Stimulated activated CD8-positive, alpha-beta memory T cell treated with anti-CD3 and anti-CD28 coated beads, Interleukin-15, amount 100 ng/mL, for 4 hours (primary cell): ENCODE measurements at regions not wholly inside any gene's neighbourhood (a gene's known extent, or its start where the extent isn't known, plus 50 kb on each side); places are given as distances from the start of the nearest gene placed in this dataset.
"Not testable (repeated sequence)": the region's sequence is repeated elsewhere in the genome, so short reads cannot be mapped to it uniquely, and the experiment has no call there.

ENCODE experiments used
- DNase-seq, 2 donors: peaks; one replicate each; pipeline ENCODE4 v3.0.0-alpha.2; 2020; ENCODE audit warnings: low read depth in 2 of 2

DNA sequence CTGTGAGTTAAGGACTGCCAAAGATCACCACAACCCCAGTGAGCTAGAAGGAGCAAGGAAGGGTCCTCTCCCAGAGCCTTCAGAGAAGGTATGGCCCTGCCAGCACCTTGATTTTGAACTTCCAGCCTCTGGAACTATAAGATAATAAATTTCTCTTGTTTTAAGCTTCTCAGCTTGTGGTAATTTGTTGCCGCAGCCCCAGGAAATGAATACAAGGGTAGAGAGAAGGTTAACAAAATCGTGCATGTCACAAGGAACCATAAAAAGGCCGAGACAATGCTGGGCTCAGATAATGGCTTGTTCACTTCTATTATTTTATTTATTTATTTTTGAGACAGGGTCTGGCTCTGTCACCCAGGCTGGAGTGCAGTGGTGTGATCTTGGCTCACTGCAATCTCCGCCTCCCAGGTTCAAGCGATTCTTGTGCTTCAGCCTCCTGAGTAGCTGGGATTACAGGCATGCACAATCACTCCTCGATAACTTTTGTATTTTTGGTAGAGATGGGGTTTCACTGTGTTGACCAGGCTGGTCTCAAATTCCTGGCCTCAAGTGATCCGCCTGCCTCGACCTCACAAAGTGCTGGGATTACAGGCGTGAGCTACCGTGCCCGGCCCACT, 71.5 kb downstream of the WSB1 start:
- not testable (repeated sequence) for DNase-seq

GRCh38 chr17:27366437-27366836, 72.5 kb downstream of the WSB1 start:
- no peak for DNase-seq

GRCh38 chr17:27367121-27367981, 73.4 kb downstream of the WSB1 start:
- DNase-seq: no peak

- DNase-seq: no peak
Observed at GRCh38 chr17:27368151-27368795, 74.4 kb downstream of the WSB1 start.

- DNase-seq: no peak
Observed at GRCh38 chr17:27368980-27369379, 75.1 kb downstream of the WSB1 start.

DNA sequence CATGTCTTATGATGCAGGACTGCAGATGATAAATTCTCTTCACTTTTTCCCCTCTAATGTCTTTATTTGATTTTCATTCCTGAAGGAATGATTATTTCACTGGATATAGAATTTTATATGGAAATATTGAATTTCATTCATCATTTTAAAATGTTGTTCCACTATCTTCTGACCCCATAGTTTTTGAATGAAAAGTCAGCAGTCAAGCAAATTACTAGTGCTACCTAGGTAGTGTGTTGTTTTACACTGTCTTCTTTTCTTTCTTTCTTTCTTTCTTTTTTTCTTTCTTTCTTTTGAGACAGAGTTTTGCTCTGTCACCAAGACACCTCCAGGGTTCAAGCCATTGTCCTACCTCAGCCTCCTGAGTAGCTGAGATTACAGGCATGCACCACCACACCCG, 76.9 kb downstream of the WSB1 start:
- no peak for DNase-seq

DNA sequence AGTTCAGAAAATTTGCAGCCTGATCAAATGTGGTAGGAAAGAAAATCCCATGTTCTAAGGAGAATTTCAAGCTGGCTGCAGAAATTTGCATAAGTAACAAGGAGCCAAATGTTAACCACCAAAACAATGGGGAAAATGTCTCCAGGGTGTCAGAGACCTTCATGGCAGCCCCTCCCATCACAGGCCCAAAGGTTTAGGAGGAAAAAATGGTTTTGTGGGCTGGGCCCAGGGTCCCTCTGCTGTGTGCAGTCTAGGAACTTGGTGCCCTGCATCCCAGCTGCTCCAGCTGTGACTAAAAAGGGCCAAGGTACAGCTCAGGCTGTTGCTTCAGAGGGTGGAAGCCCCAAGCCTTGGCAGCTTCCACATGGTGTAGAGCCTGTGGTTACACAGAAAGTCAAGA, 79.8 kb downstream of the WSB1 start:
- DNase-seq: not testable (repeated sequence)

DNA sequence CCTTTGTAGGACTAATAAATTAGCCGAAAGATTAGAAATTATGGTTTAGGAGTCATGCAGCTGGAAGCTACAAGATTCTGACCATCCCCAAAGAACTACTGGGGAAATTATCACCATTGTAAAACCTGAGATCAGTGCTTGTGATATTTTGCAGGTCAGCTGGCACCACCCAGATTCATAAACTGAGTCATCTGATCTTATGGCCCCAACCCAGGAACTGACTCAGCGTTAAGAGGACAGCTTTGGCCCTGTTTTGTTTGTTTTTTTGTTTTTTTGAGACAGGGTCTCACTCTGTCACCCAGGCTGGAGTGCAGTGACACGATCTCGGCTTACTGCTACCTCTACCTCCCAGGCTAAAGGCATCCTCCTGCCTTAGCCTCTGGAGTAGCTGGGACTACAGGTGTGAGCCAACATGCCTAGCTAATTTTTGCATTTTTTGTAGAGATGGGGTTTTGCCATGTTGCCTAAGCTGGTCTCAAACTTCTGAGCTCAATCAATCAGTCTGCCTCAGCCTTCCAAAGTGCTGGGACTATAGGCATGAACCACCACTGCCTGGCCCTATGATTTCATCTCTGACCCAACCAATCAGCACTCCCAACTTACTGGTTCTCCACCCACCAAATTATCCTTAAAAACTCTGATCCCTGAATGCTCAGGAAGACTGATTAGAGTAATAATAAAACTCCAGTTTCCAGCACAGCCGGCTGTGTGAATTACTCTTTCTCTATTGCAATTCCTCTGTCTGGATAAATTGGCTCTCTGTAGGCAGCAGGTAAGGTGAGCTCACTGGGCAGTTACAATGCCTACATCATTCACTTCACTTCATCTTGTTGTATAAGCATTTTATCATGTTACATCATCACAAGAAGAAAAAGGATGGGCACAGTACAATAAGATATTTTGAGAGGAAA, 79.4 kb upstream of the KSR1 start:
- DNase-seq: no peak

DNA sequence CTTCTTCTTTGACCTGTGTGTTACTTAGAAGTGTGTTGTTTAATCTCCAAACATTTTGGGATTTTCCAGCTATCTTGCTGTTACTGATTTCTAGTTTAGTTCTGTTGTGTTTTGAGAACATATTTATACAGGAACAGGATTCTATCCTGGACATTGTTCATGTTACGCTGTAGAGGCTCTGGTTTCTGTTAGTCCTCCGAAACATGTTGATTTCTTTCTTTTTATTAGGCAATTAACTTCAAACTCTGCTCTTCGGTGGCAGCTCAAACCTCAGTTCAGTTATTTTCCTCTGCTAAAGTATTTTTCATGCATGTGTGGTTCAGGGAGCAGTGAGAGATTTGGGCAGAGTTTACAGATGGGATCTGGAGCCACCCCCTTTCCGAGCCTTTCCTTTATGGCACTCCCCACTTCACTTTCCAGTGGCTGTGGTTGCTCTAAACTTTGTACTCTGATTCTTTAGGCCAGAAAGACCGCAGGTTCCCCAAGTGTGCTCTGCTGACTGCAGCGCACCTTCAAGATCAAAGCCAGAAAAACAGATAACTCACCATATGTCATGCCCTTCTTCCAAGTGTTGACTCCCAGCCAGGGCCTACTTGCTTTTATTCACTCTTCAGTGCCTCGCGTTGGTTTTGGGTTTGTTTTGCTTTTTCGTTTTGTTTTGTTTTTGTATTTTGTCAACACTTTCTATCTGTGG, 77.6 kb upstream of the KSR1 start:
- no peak for DNase-seq

- no peak for DNase-seq
Observed at GRCh38 chr17:27379888-27380533, 76.2 kb upstream of the KSR1 start.

GRCh38 chr17:27380551-27380950, 75.7 kb upstream of the KSR1 start:
- DNase-seq: no peak

DNA sequence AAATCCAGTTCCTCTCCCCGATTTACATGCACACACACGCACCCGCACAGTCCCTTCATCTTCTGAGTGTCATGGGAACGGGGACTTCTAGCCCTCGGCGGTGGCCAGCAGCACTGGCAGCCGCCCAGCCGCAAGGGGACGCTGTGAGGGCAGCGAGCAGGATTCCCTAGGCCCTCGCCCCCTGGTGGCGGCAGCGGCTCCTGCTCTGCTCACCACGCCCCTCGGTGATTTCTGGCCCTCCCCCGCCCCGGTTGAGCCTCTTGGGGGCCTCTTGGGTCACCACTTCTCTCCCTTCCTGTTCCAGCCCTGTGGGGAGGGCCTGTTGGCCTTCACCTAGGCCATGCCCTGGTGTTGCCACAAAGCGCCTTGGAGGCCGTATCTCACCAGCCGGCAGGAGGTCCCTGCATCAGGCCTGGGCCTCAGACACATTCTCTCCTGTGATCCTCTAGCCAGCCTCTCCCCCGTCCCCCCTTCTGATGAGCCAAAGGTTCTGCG, 75.2 kb upstream of the KSR1 start:
- peak; percentile 34 to 52 for DNase-seq

- no peak for DNase-seq
Observed at GRCh38 chr17:27382025-27382424, 74.2 kb upstream of the KSR1 start.

- no peak for DNase-seq
Observed at GRCh38 chr17:27384261-27384701, 72.0 kb upstream of the KSR1 start.

DNA sequence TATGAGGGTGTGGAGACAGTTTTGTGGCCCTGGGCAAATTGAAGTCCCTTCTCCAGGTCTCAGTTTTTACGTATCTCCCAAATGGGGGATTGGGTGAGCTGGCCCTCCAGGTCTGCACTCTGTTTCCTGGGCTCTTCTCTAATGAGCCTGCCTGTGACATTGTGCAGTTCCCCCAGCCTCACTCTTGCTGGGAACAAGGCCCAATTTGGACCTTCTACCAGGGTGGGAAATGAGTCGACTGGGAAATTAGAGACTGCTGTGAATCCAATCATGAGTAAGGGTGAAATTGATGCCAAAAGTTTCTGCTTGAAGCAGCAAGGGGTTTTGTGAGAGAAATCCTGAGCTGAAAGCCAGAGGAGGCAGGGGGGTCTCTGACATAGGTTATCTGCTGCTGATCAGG, 71.5 kb upstream of the KSR1 start:
- DNase-seq: no peak

GRCh38 chr17:27385626-27386025, 70.6 kb upstream of the KSR1 start:
- no peak for DNase-seq

- DNase-seq: no peak
Observed at GRCh38 chr17:27386206-27387075, 69.8 kb upstream of the KSR1 start.

DNA sequence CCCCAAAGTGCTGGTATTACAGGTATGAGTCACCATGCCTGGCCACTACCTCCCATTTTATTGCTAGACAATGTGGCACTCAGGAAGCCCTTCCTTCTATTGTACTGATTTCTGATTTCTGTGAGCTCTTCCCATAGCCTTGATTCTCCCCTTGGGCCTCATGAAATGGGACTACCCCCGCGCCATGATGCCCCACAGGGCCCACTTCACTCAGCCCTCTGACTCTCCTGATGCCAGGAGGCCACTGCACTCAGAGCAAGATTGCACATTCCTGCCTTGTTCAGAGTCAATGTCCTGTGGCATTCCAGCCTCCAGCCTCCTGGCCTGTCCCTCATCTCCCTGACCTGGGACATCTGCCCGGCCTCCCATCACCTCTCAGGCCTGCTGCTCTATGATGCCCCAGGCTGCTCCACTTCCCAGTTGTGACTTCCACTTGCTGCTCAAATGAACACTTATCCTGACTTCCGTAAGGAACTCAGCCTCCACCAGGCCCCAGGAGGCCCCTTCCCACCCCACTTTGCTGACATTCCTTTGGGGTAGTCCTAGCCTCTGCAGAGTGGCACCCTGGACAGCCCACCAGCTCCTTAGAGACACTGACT, 66.6 kb upstream of the KSR1 start:
- DNase-seq: no peak

DNA sequence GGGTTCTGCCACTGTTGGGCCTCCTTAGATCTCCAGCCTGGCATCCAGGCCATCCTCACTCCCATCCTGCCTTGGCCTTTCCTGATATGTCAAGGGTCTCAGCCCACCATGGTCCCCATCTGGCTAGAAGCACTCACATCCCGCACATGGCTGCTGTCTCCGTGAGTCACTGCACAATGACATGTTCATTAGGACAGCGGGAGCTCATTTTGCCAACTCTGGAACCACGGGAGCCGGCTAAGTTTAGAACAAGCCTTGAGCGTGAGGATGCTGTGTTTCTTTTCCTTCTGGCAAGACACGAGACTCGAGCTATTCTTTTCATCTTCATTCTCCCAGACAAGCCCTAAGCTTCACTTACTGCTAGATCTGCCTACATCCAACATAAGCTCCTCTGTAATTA, 65.7 kb upstream of the KSR1 start:
- DNase-seq: no peak
